WERI-Rb-1 (cell line): ENCODE measurements at regions not wholly inside any gene's neighbourhood (a gene's known extent, or its start where the extent isn't known, plus 50 kb on each side); places are given as distances from the start of the nearest gene placed in this dataset.
A peak's percentile ranks its signal among the peaks of the same experiment; 100 is the strongest.

Experiments
- DNase-seq: peaks from one replicate; pipeline ENCODE4 v3.0.0-alpha.2; 2020
- H3K27ac ChIP-seq: fragments of 250-450 bp; sonication (Bioruptor Pico); 2 replicates; pipeline ENCODE4 v1.5.1; 2020; ENCODE audit warnings: mild to moderate bottlenecking, moderate library complexity
- H3K27me3 ChIP-seq: fragments of 250-450 bp; sonication (Bioruptor Pico); 2 replicates; pipeline ENCODE4 v1.5.1; 2021; ENCODE audit warnings: mild to moderate bottlenecking, low read depth, moderate library complexity; ENCODE audit not compliant: insufficient read depth, severe bottlenecking
- H3K36me3 ChIP-seq: fragments of 250-450 bp; sonication (Bioruptor Pico); 2 replicates; pipeline ENCODE4 v1.5.1; 2020; ENCODE audit warnings: mild to moderate bottlenecking, moderate library complexity
- H3K4me3 ChIP-seq: 2 replicates; pipeline ENCODE4 v1.5.1; 2011; ENCODE audit warnings: low read depth, mild to moderate bottlenecking, control low read depth, low read length
- H3K9me3 ChIP-seq: fragments of 250-450 bp; sonication (Bioruptor Pico); 2 replicates; pipeline ENCODE4 v1.5.1; 2021; ENCODE audit warnings: mild to moderate bottlenecking, moderate library complexity; ENCODE audit not compliant: severe bottlenecking
- CTCF ChIP-seq: IDR thresholded peaks from 2 replicates; pipeline ENCODE4 v1.5.1; 2011; ENCODE audit warnings: low read depth, mild to moderate bottlenecking, control low read depth, inconsistent platforms, low read length

- H3K4me3 ChIP-seq, result no peak overlapping the region
- no peaks in the 10 kb centered on the region for H3K9me3 ChIP-seq
- no peak for TF ChIP-seq CTCF
- H3K27ac ChIP-seq, result no peak overlapping the region
- DNase-seq, result peak; percentile 21
- no peaks in the 10 kb centered on the region for H3K36me3 ChIP-seq
- no peaks in the 10 kb centered on the region for H3K27me3 ChIP-seq
Measured at GRCh38 chr5:164763206-164763605, 1257.8 kb downstream of the MAT2B start.

GRCh38 chr5:164772122-164772521 lies 1266.7 kb downstream of the MAT2B start:
- H3K27me3 ChIP-seq, result no peaks in the 10 kb centered on the region
- no peak overlapping the region for H3K27ac ChIP-seq
- DNase-seq, result no peak
- no peak overlapping the region for H3K4me3 ChIP-seq
- no peaks in the 10 kb centered on the region for H3K36me3 ChIP-seq
- no peaks in the 10 kb centered on the region for H3K9me3 ChIP-seq
- no peak for TF ChIP-seq CTCF

DNA sequence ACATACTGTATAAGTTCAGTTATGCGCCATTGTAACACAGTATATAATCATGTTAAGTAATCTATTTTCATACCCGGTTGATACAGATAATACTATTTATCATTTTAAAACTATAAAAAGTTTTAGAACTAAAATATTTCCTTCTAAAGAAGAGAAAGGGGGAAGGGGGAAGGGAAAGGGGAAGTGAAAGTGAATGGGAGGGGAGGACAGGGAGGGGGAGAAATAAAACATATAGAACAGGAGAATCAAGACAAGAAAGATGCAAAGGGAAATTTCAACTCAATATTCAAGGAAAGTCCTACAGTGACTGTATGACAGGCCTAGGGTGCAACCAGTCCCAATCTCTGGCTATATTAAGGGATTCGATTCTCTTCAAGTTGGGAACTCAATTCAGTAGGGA lies 1278.8 kb downstream of the MAT2B start:
- Histone ChIP-seq H3K4me3 (no peak overlapping the region), H3K27me3 (no peaks in the 10 kb centered on the region), H3K9me3 (no peaks in the 10 kb centered on the region), H3K36me3 (no peaks in the 10 kb centered on the region), H3K27ac (no peak overlapping the region)
- no peak for DNase-seq
- TF ChIP-seq CTCF, result no peak

GRCh38 chr5:164798110-164798509 lies 1292.7 kb downstream of the MAT2B start:
- TF ChIP-seq CTCF, result no peak
- Histone ChIP-seq H3K9me3 (peaks cover 13% of the 10 kb centered on the region), H3K4me3 (no peak overlapping the region), H3K27me3 (no peaks in the 10 kb centered on the region), H3K27ac (no peak overlapping the region), H3K36me3 (no peaks in the 10 kb centered on the region)
- DNase-seq, result no peak

- no peak for TF ChIP-seq CTCF
- peaks cover 13% of the 10 kb centered on the region for H3K9me3 ChIP-seq
Measured at GRCh38 chr5:164799391-164799790, 1294.0 kb downstream of the MAT2B start.

GRCh38 chr5:164801910-164802309 lies 1296.5 kb downstream of the MAT2B start:
- Histone ChIP-seq H3K9me3 (peaks cover 13% of the 10 kb centered on the region), H3K27ac (no peak overlapping the region), H3K36me3 (no peaks in the 10 kb centered on the region), H3K27me3 (no peaks in the 10 kb centered on the region), H3K4me3 (no peak overlapping the region)
- no peak for TF ChIP-seq CTCF
- DNase-seq, result no peak

More at GRCh38 chr5:164799391-164799790, 1294.0 kb downstream of the MAT2B start:
- no peak overlapping the region for H3K27ac ChIP-seq
- no peak for DNase-seq
- no peaks in the 10 kb centered on the region for H3K36me3 ChIP-seq
- H3K4me3 ChIP-seq, result no peak overlapping the region
- no peaks in the 10 kb centered on the region for H3K27me3 ChIP-seq
